ENCODE measurements at regions not wholly inside any gene's neighbourhood (a gene's known extent, or its start where the extent isn't known, plus 50 kb on each side); places are given as distances from the start of the nearest gene placed in this dataset.

GRCh38 chr6:122151763-122152162 is 247.7 kb upstream of the HSF2 start:
- TF ChIP-seq TAF1 (IDR thresholded peaks at IDR 0.05; ENCODE audit: borderline replicate concordance, low read depth, low read length) (no peak), POLR2AphosphoS5 (IDR thresholded peaks at IDR 0.05; ENCODE audit: low read depth, low read length) (no peak), POLR2A (IDR thresholded peaks at IDR 0.05; ENCODE audit: low read depth, low read length) (no peak)
